HS-27A (cell line): ENCODE measurements at regions not wholly inside any gene's neighbourhood (a gene's known extent, or its start where the extent isn't known, plus 50 kb on each side); places are given as distances from the start of the nearest gene placed in this dataset.

Experiments
- DNase-seq: peaks from one replicate; pipeline ENCODE4 v3.0.0-alpha.2; 2012; ENCODE audit warnings: low read depth, missing footprints

DNA sequence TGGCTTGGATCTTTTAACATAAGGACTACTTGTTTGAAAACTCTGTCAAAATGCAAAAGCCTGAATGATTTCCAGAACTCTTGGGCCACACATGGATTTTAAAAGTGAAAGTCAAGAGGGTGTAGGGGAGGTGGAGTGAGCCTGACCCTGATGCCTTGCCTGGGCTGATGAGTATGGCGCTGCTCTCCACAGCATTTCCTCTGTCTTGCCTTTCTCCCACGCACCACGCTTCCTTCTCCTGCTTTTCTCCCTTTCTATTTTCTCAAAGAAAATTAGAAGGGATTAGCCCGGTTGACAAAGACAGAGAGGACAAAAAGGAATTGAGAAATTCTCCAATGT, 207.0 kb upstream of the CCDC68 start:
- no peak for DNase-seq

DNA sequence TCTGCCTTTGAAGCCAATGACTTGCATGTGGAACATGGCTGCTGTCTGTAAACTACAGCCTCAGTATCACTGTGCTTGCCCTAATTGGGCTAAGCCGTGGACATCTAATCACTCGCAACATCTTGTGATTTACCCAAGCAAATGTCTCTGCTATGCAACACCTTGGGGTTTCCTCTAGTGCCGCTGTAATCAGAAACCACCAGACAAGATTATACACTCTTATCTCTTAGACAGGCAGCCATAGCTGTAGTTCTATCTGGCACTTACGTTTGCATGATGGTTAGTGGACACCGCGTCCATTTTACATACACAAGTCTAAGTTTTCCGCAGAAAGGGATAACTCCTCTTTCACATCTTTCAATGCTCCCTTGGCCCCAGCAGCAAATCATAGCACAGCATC, 204.3 kb upstream of the CCDC68 start:
- no peak for DNase-seq

DNA sequence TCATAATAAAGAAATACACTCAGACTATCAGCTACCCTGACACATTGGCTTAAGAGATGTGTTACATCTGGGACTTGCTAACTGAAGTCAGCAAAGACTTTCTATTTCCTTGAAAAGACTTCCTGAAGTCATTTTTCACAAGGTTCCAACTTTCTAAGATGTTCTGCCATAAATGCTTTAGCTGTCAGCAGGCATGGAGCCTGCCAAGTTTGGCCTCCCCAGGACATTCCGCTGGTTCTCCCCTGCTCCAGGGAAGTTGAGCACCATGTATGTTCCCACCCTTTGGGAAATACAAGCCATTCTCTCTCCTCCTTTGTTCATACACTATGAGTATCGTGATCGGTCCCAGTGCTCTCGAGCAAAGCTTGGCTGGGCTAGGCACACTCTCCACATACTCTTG, 202.7 kb upstream of the CCDC68 start:
- DNase-seq, result no peak

DNA sequence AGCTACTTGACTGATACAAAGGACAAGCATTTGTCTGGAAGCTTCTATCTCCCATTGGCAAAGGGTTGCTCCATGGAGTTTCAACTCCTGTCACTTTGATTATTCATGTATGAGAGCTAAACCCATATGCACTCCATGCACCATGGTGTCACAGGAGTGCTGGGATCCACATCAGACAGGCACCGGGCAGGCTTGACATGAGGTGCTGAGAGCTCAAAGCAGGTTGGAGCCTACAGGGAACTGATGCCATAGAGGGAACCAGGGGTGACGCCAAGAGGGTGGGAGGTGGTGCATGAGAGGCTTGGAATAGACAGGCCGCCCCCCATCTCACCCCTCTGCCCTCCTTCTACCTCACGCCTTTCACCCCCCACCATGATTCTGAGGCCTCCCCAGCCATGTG, 199.8 kb upstream of the CCDC68 start:
- no peak for DNase-seq

DNA sequence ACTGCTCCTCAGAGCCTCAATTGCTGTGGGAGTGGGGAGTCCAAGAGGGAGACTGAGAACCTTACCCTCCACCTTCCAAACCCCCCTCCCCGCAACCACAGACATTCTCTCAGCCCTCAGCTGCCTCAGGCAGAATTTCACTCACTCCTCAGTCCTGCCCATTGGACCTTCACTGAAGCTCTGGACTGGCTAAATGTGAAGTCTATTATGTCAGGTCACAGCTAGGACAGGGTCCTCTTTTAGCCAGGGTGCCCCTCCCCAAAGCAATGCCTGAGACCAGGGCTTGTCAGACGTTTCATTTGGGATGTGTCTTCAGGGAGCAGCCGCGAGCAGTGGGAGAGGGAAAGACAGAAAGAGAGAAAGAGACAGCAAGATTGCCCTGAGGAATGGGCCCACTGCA, 199.3 kb upstream of the CCDC68 start:
- no peak for DNase-seq

DNA sequence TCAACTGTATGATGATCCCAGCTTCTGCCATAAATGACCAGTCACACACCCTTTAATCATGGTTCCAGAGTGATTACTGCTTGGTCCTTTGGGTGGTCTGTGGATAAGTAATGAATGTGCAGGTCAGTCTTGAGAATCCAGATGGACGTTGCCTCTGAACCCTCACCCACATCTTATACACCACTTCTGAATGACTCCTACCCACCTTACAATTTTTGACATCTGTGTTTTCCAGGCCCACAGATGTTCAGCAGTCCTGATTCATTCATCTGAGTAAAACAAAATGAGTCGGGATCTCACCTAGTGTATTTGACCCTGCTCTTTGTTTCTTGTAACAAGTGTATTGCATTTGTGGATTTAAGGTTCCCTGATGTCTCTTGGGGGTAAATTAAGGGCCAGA, 194.1 kb upstream of the CCDC68 start:
- no peak for DNase-seq

DNA sequence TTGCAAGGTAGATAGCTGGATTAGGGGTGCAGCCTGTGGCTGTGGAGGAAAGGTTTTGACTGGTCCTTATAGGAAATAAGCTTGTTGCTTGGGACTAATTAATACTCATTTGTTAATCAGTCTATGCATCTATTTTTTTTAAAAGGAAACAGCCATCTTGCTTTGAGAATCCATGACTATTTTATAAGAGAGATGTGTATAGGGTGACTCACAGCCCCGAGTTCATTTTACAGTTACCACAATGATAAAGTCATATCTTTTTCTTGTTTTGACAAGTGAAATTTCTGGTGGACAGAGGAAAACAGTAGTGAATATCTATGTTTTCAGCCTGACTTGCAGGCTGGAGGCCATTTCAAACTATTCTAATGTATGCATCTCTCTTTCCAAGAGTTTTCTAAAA, 193.5 kb upstream of the CCDC68 start:
- DNase-seq, result peak; percentile 34

DNA sequence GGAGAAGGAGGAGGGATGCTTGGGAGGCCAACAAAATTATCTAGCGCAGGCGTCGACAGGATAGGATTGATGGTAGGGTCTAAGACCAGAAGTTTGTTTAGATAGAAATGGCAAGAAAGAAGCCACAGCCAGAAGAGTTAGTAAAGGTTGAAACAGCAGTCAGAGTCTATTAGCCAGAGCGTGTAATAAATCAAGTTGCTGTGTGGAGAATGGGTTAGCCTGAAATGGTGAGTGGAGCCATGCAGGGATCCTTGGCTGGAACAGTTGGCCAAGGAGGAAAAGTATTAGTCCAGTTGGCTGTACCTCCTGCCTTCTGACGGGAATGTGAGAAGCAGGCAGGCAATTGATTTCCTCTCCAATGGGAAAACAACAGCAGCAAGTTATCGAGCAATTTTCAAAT, 190.7 kb upstream of the CCDC68 start:
- DNase-seq, result no peak

DNA sequence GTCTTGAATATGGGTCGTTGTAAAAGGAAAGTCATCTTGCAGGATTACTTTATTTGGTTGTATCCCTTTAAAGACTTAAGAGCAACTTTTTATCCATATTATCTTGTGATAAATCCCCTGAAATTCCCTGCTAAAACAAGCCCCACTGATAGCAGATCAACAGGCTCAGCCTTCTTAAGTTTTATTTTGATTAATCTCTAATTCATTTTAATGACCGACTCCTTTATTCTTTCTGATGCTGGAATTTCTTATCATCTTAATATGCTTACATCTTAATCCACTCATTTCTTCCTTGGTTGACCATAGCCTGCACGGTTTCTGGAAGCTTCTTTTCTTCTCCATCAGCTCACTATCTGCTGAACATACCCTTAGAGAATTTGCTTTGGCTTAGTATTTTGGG, 188.5 kb upstream of the CCDC68 start:
- DNase-seq, result no peak

DNA sequence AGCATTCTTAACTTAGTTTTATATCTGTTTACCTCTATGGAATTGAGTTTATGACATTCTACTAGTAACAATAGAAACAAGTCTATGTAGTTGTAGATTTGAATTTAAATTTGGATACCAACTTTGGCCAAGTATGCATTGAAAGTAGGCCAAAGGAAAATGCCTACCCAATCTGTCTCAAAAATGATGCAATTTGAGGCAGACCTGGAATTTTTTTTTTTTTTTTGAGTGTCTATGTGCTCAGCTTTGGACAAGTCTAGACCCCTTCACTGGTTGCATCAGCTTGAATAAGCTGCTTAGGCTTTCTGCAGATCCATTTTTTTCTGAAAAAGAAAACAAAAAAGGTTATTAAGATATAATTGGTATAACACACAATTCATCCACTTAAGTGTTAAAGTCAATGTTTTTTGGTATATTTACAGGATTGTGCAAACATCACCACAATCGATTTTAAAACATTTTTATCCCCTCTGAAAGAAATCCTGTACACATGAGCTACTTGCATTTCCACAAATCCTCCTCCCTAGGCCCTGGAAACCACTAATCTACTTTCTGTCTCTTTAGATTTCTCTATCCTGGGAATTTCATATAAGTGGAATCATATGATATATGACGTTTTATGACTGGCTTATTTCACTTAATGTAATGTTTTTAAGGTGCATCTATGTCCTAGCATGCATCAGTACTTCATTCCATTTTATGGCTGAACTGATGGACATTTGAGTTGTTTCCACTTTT, 185.1 kb upstream of the CCDC68 start:
- no peak for DNase-seq

DNA sequence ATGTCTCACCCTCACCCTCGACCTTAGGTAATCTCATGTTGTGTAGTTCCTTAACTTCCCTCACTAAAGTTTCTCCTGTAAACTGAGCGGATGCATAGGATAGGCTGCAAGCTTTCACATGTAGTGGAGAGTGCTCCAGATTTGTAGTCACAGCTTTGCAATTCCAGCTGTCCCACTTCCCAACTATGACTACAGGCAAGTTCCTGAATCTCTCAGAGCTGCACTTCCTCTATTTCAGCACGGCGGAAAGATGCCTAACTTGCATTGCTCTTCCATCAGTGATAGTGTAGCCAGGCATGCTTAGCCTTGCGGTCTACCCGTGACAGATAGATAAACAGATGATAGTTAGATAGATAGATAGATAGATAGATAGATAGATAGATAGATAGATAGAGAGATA, 183.1 kb upstream of the CCDC68 start:
- DNase-seq, result no peak

DNA sequence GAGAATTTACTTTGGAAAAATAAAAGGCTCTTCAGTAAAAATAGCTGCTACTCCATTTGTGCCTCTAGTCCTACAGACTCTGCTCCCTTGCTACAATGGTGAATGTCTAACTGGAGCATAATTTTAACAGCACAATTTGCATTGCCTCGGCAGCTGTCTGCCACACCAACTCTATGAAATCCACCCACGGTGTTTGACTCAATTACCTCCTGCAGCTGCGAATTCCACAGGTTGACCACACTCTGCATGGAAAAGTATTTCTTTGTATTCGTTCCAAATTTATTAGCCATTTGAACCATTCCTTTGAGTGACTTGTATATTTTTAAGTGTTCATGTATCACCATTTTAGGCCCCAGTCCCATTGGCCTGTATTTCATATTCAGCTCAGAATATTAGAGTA, 182.1 kb upstream of the CCDC68 start:
- DNase-seq, result no peak

DNA sequence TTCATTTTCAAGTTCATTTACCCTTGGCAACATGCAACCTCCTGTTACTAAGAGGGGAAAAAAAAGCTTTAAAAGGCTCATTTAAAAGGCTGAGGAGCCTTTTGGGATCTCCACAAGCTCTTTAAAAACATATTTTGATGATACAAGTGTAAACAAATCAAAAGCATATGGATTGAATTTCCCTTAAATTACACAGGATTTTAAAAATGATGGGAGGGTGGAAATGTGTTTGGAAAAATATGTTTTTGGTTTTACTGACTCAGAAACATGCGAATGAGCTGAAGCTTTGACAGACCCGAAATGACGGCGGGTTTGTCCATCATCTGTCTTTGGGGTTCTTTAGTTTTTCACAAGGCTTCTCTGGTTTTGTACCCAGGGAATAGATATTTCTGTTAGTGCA, 180.6 kb upstream of the CCDC68 start:
- DNase-seq, result no peak

DNA sequence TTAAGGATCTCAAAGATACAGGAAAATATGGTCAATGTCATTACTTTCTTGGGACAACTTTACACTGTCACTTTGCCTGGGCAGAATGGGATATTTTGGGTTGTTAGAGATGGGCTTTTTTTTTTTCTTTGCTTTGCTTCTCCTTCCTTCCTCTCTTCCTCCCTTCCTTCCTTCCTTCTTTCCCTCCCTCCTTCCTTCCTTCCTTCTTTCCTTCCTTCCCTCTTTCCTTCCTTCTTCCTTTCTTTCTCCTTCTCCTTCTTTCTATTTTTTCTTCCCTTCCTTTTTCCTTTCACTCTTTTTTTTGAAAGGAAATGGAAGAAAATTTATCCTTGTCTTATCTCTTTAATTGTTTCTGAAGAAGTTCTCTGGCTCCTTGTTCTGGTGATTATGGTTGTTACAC, 180.0 kb upstream of the CCDC68 start:
- DNase-seq, result no peak

DNA sequence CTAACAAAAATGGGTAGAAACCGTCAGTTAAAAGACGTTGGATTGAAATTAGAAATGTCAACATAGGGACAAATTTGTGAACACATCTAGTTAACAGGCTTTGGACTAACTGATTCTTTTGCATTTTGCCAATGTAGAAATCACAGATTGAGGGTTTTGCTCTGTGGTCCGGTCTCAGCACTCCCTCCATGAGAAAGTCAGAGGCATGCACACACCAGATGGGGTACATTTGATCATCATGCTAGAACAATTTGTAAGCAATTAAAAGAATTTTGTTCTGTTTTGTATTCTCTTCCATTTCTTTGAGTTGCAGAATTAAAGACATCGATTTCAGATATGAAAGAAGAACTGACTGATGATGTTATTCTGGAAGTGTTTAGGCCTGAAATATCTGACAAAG, 179.1 kb upstream of the CCDC68 start:
- DNase-seq, result no peak

DNA sequence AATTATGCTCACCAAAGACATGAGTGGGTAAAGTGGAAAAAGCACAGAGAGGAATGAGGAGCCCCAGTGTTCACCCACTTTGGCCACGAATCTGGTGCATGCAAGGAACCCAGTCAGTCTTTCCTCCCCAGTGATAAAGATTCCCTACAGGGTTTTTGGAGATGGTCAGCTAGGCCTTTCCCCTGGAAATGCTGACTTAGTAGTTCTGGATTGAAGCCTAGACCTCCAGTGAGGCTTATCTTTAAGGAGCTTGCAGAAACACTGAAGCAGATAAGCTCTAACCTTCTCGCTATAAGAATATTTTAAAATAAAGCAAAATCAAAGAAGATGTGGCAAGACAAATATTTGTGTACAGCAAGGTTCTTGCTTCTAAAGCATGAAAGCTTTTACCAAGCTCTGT, 178.3 kb upstream of the CCDC68 start:
- DNase-seq, result no peak

DNA sequence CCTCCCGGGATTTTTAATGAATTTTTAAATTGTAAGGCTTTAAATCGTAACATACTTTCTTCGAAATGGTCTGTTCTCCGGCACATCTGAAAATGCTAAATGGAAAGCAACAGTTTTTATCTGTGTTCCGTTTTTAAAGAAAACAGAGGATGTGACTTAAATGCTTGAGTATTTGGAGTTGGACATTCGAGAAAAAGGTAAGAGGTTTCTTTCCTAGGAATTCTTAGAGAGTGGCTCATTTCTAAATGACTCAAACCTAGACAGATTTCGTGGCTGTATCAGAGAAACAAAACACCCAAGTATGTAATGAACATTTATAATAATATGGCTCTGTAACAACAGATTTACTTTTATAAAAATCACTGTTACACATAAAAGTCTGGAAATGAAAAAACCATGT, 177.6 kb upstream of the CCDC68 start:
- peak; percentile 33 for DNase-seq

DNA sequence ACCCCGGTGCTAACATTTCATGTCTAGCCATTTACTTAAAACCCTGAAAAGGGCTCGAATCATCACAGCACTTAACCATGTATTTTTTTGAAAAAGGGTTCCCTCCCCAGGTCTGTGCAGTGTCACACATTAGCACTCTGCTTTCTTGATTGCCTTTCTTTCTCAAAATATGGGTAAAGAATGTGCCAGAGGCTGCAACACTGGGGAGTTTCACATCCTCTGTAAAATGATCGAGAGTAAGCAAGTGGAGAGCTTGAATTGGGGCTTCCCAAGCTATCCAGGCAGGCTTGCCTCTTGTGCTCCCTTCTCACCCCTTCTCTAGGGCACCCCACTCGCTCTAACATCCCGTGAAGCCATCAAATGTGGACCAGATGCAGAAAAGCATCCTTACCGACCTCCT, 177.0 kb upstream of the CCDC68 start:
- no peak for DNase-seq

DNA sequence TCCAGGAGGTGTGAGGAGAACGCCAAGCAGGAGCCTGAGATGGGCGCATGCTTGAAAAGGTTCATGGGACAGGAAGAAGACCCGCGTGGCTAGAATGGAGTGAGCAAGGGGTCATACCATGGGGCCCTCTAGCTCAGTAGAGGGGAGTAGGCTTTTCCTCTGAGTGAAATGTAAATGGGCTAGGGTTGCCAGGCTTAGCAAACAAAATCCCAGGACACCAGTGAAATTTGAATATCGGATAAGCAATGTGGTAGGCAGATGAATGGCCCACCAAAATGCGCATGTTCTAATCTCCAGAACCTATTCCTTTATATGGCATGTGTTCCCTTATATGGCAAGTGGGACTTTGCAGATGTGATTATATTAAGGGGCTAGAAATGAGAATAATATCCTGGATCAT, 174.1 kb upstream of the CCDC68 start:
- DNase-seq, result no peak

DNA sequence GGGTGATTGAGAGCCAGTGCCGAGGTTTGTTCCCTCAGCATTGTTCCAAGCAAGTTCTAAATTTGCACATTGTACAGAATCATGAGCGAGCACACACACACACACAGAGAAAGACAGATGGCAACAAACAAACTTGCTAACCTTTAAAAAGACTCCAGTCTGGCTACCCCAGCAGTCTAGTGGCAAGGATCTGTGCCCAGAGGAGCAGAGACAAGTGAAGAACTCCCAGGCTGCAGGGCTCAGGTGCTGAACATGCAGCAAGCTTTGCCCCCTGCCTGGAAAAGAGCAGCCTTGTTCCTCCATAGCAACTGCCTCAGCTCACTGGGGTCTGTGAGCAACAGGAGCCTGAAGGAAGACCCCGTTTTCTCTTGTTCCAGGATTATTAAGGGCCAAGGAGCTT, 169.2 kb upstream of the CCDC68 start:
- no peak for DNase-seq

DNA sequence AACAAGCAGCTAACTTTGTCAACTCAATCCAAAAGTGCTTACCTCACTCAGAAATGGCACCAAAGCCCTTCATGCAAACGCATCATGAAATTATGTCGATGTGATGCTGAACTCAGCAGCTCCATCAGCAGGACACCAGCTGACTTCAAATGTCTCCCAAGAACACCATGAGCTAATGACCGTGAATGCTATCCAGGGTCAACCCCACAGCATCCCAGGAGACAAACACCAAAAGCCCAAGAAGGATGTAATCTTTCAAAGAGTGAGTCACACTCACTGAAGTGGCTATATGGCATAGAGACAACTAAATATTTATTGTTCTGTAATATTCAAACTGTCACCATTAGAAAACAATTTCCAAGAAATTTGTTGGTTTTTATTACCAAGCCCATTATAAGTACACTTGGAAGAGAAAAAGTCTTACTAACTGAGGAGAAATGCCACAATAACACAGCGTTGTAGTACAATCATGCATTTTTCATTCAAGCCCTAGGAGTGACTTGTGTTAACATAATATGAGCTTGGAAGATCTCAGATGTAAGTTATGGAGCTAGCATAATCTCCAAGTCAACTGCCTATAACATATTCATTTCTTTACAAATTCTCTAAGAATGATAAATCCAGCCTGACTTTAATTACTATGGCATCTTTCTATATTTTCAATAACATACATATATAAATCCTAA, 165.0 kb upstream of the CCDC68 start:
- DNase-seq, result no peak

DNA sequence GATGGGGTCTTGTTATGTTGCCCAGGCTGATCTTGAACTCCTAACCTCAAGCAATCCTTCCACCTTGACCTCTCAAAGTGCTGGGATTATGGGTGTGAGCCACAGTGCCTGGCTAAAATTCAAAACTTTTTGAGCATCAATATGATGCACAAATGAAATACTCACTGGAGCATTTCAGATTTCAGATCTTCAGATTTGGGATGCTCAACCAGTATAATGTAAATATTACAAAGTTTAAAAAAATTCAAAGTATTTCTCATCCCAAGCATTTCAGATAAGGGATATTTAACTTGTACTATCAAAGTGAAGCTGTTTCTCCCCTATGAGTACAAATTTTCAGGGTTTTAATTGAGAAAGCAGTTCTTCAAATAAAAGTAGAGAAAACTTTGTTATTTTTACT, 164.1 kb upstream of the CCDC68 start:
- no peak for DNase-seq

DNA sequence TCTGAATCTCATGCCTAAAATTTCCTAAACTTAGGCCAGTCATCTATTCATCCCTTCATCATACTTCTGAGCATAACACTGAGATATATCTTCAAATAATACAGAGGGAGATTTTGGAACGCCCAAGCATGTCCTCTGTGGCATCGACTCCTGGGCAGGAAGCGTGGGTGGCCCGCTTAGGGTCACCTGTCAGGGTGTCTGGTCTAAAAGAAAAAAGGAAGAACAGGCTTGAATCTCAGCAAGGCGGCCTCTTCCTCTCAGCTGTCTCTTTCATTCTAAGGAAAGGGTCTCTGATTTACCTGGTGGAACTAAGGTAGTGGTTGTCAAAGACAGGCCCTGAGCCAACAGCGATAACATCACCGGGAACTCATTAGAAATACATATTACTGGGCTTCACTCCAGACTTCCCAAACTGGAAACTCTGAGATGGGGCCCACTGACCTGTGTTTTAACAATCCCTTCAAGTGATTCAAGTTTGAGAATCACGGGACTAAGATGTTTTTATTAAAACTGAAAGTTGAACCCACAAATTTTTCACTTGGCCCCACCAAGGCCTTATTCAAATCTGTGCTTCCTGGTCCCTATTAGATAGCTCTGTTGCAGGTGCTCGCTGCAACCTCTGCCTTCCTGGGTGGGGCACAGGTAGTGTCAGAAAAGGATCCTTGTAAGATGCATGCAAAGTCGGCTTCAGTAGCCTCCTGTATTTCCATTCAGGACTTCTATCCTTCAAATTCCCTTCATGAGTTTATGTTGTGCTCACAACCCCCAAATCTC, 162.3 kb upstream of the CCDC68 start:
- no peak for DNase-seq

DNA sequence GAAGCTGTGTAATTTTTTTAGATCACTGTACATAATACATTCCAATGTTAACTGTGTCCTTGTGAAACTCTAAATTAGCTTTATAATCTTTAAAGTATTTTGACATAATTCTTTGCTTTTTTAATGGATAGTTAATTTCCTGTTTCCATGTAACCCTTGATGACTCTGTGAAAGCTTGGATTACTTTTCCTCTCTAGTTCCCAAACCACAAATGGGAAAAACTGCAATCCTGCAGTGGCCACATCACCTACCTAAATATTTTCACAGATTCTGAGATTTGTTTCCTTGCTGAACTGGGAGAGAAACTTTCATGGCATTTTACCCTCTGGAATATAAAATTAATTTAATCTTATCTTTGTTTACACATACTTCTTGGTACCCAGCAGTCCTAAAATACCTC, 161.6 kb upstream of the CCDC68 start:
- DNase-seq, result no peak
